H1 (cell line): ENCODE measurements at regions not wholly inside any gene's neighbourhood (a gene's known extent, or its start where the extent isn't known, plus 50 kb on each side); places are given as distances from the start of the nearest gene placed in this dataset.

ENCODE experiments used
- CTCF ChIA-PET: fragments of 300-600 bp; sonication (Branson Sonifier 250); formaldehyde crosslinking; loops from one replicate; lab custom pipeline; 2021; ENCODE audit not compliant: partially characterized antibody; lab: Charles Lee
- POLR2A ChIA-PET: fragments of 300-600 bp; sonication (Branson Sonifier 250); formaldehyde crosslinking; loops from one replicate; lab custom pipeline; 2021; ENCODE audit warnings: inconsistent platforms; ENCODE audit not compliant: partially characterized antibody; lab: Charles Lee
- DNase-seq, 2 experiments: peaks; one replicate each; pipeline versions ENCODE4 v3.0.0 to v3.0.0-alpha.2; 2010 to 2022; ENCODE audit warnings: low spot score in 2 of 2, low read depth in 1 of 2, mixed read lengths in 1 of 2
- FAIRE-seq: peaks from 2 replicates; lab custom pipeline; 2011; peaks lifted over from hg19 to GRCh38; lab: Jason Lieb, UNC
- H2AFZ ChIP-seq: 2 replicates; pipeline ENCODE4 v1.8.1; 2012; ENCODE audit warnings: low read length, inconsistent platforms
- H2AK5ac ChIP-seq: 2 replicates; pipeline ENCODE4 v1.6.1; 2013; ENCODE audit warnings: low read depth, low read length
- H2BK120ac ChIP-seq: replicated peaks from 2 replicates; pipeline ENCODE3; 2013; ENCODE audit warnings: low read depth, low read length, inconsistent platforms
- H2BK12ac ChIP-seq: 2 replicates; pipeline ENCODE4 v1.6.1; 2013; ENCODE audit warnings: low read depth, low read length
- H2BK15ac ChIP-seq: 2 replicates; pipeline ENCODE4 v1.6.1; 2013; ENCODE audit warnings: low read length
- H2BK20ac ChIP-seq: 2 replicates; pipeline ENCODE4 v1.6.1; 2013; ENCODE audit warnings: low read length
- H2BK5ac ChIP-seq: 2 replicates; pipeline ENCODE4 v1.6.1; 2013; ENCODE audit warnings: low read depth, low read length
- H3K14ac ChIP-seq: 2 replicates; pipeline ENCODE4 v1.6.1; 2013; ENCODE audit warnings: inconsistent platforms; ENCODE audit not compliant: insufficient read length
- H3K18ac ChIP-seq: 2 replicates; pipeline ENCODE4 v1.6.1; 2013; ENCODE audit warnings: low read length; ENCODE audit errors: extremely low read depth
- H3K23ac ChIP-seq: 2 replicates; pipeline ENCODE4 v1.6.1; 2013; ENCODE audit warnings: inconsistent platforms; ENCODE audit not compliant: insufficient read length
- H3K23me2 ChIP-seq: 2 replicates; pipeline ENCODE4 v1.6.1; 2013; ENCODE audit warnings: low read depth, low read length
- H3K27ac ChIP-seq: 2 replicates; pipeline ENCODE4 v1.6.1; 2011; ENCODE audit warnings: low read depth, low read length, inconsistent platforms
- H3K27me3 ChIP-seq, 4 experiments: replicated peaks in 1 of 4; 1 replicate in 1 of 4; 2 replicates in 3 of 4; pipeline versions ENCODE4 v1.6.1 to v1.8.1; 2011 to 2013; ENCODE audit warnings: low read length in 3 of 4, mild to moderate bottlenecking in 3 of 4, inconsistent platforms in 2 of 4, mixed read lengths in 2 of 4, moderate library complexity in 1 of 4; ENCODE audit not compliant: control insufficient read depth in 3 of 4, insufficient read depth in 3 of 4; ENCODE audit errors: extremely low read depth in 1 of 4
- H3K36me3 ChIP-seq, 4 experiments: 2 replicates each; pipeline versions ENCODE4 v1.6.1 to v1.8.1; 2011 to 2013; ENCODE audit warnings: mild to moderate bottlenecking in 4 of 4, low read length in 3 of 4, moderate library complexity in 2 of 4, control low read depth in 1 of 4, inconsistent platforms in 1 of 4; ENCODE audit not compliant: insufficient read depth in 4 of 4, control insufficient read depth in 2 of 4
- H3K4ac ChIP-seq: replicated peaks from 2 replicates; pipeline ENCODE3; 2013; ENCODE audit warnings: low read length, low read depth, mixed read lengths, inconsistent platforms; ENCODE audit not compliant: insufficient read length
- H3K4me1 ChIP-seq, 4 experiments: replicated peaks in 1 of 4; 1 replicate in 1 of 4; 2 replicates in 3 of 4; pipeline versions ENCODE4 v1.6.1 to v1.8.1; 2011 to 2013; ENCODE audit warnings: low read length in 3 of 4, inconsistent platforms in 2 of 4, mixed read lengths in 1 of 4; ENCODE audit not compliant: insufficient read depth in 4 of 4, control insufficient read depth in 3 of 4
- H3K4me2 ChIP-seq, 2 experiments: 2 replicates each; pipeline versions ENCODE4 v1.6.1 to v1.8.1; 2011 to 2013; ENCODE audit warnings: low read depth in 2 of 2, low read length in 2 of 2, control low read depth in 1 of 2, inconsistent platforms in 1 of 2, mild to moderate bottlenecking in 1 of 2; ENCODE audit not compliant: insufficient read depth in 1 of 2
- H3K4me3 ChIP-seq, 4 experiments: fragments of 200-600, 300-600 bp in 1 of 4; sonication (generic), shearing (Covaris generic), sonication (Bioruptor Twin) in 1 of 4; 2 replicates each; pipeline versions ENCODE4 v1.5.1 to v1.8.1; 2011 to 2016; ENCODE audit warnings: low read length in 4 of 4, low read depth in 3 of 4, control low read depth in 2 of 4, inconsistent platforms in 2 of 4, mild to moderate bottlenecking in 2 of 4, mixed read lengths in 1 of 4, moderate library complexity in 1 of 4; ENCODE audit not compliant: insufficient read depth in 2 of 4; ENCODE audit errors: extremely low read depth in 1 of 4
- H3K56ac ChIP-seq: replicated peaks from 2 replicates; pipeline ENCODE3; 2013; ENCODE audit warnings: low read depth, mild to moderate bottlenecking, mixed read lengths, low read length, inconsistent platforms; ENCODE audit not compliant: insufficient read length
- H3K79me1 ChIP-seq: 2 replicates; pipeline ENCODE4 v1.6.1; 2013; ENCODE audit warnings: low read depth, low read length, control low read depth
- H3K79me2 ChIP-seq, 2 experiments: 2 replicates each; pipeline versions ENCODE4 v1.6.1 to v1.8.1; 2012 to 2013; ENCODE audit warnings: low read length in 2 of 2, mild to moderate bottlenecking in 2 of 2, inconsistent platforms in 1 of 2; ENCODE audit not compliant: insufficient read depth in 2 of 2, control insufficient read depth in 1 of 2
- H3K9ac ChIP-seq, 4 experiments: replicated peaks in 1 of 4; 1 replicate in 1 of 4; 2 replicates in 3 of 4; pipeline versions ENCODE4 v1.6.1 to v1.8.1; 2011 to 2013; ENCODE audit warnings: low read depth in 3 of 4, low read length in 3 of 4, control low read depth in 2 of 4, mild to moderate bottlenecking in 2 of 4, moderate library complexity in 2 of 4, inconsistent platforms in 1 of 4; ENCODE audit errors: extremely low read depth in 1 of 4
- H3K9me3 ChIP-seq, 2 experiments: 2 replicates each; pipeline versions ENCODE4 v1.6.1 to v1.8.1; 2012 to 2013; ENCODE audit warnings: mild to moderate bottlenecking in 2 of 2, moderate library complexity in 2 of 2, control low read depth in 1 of 2, inconsistent platforms in 1 of 2, low read depth in 1 of 2, low read length in 1 of 2, mixed read lengths in 1 of 2; ENCODE audit not compliant: insufficient read depth in 2 of 2
- H4K20me1 ChIP-seq, 2 experiments: replicated peaks in 1 of 2; 2 replicates each; pipeline versions ENCODE3 to v1.8.1; 2011 to 2013; ENCODE audit warnings: inconsistent platforms in 2 of 2, low read length in 2 of 2, mild to moderate bottlenecking in 1 of 2; ENCODE audit not compliant: insufficient read depth in 2 of 2, control insufficient read depth in 1 of 2
- H4K5ac ChIP-seq: 2 replicates; pipeline ENCODE4 v1.6.1; 2013; ENCODE audit warnings: low read length, low read depth, mixed read lengths, inconsistent platforms; ENCODE audit not compliant: insufficient read length
- H4K8ac ChIP-seq: 2 replicates; pipeline ENCODE4 v1.8.0; 2013; ENCODE audit warnings: mild to moderate bottlenecking, moderate library complexity, low read length, inconsistent platforms; ENCODE audit not compliant: insufficient read depth; ENCODE audit errors: extremely low read depth
- H4K91ac ChIP-seq: replicated peaks from 2 replicates; pipeline ENCODE3; 2013; ENCODE audit warnings: low read length, mixed read lengths, inconsistent platforms; ENCODE audit not compliant: insufficient read length
- FOSL1 ChIP-seq: IDR thresholded peaks from 2 replicates; pipeline ENCODE4 v1.6.1; 2011; ENCODE audit warnings: mild to moderate bottlenecking, low read depth, low read length, moderate library complexity; ENCODE audit not compliant: insufficient read depth
- WGBS, 2 experiments: shearing (Covaris generic) in 1 of 2; methylation state at CpG; one replicate each; pipeline versions ENCODE4 v1.1.6 to v1.1.7; 2013 to 2015; ENCODE audit warnings: low lambda C conversion rate in 2 of 2, mixed read lengths in 2 of 2, inconsistent platforms in 1 of 2, low coverage in 1 of 2, missing lambda C conversion rate in 1 of 2; ENCODE audit not compliant: insufficient replicate concordance in 2 of 2, insufficient coverage in 1 of 2, insufficient read length in 1 of 2; ENCODE audit errors: extremely low coverage in 1 of 2, missing lambda C conversion rate in 1 of 2; 5-methylcytosine and 5-hydroxymethylcytosine counted together

DNA sequence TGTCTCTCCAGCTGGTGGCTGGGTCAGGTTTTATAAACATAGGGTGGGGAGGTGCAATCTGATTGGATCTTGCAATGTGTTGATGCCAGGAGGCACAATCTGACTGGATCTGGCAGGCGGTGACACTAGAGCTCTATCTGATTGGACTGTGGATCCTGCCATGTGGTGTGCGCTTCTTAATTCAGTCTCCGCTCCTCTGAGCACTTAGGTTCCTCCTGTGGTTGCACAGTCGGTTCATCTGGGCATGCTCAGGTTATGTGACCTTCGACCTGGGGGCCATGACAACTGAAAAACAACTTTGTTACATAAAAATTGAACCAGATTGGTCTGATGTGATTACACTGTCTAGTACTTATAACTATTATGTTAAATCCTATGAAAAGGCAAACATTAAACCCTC is 127.1 kb upstream of the SVIL start:
- H3K18ac ChIP-seq: no peak overlapping the region; the same call in 1 of the 2 replicates
- ChIA-PET CTCF (interaction anchor here (1.0 kb wide), 1 partner anchor 96 kb away, joined by 3 read pairs; no protein-coding TSS in a partner anchor), POLR2A (no interaction called here)
- H3K4ac ChIP-seq: no peak overlapping the region
- no peak overlapping the region for H2BK5ac ChIP-seq
- H3K36me3 ChIP-seq: no peaks in the 10 kb centered on the region
- no peak for FAIRE-seq
- H3K9me3 ChIP-seq: no peaks in the 10 kb centered on the region
- no peaks in the 10 kb centered on the region for H4K20me1 ChIP-seq
- H3K23ac ChIP-seq: no peak overlapping the region
- no peak overlapping the region for H3K56ac ChIP-seq
- H2BK12ac ChIP-seq: no peak overlapping the region
- no peak overlapping the region for H3K14ac ChIP-seq
- H4K91ac ChIP-seq: no peak overlapping the region
- H3K79me2 ChIP-seq: no peaks in the 10 kb centered on the region
- H2BK15ac ChIP-seq: no peak overlapping the region
- no peaks in the 10 kb centered on the region for H3K27me3 ChIP-seq
- H3K4me3 ChIP-seq: no peak overlapping the region
- no peak overlapping the region for H3K9ac ChIP-seq
- no peak overlapping the region for H2AK5ac ChIP-seq
- H4K8ac ChIP-seq: no peak overlapping the region
- H4K5ac ChIP-seq: no peak overlapping the region
- H3K27ac ChIP-seq: no peak overlapping the region
- no peak overlapping the region for H2BK120ac ChIP-seq
- H3K23me2 ChIP-seq: no peaks in the 10 kb centered on the region
- H3K4me1 ChIP-seq: no peaks in the 10 kb centered on the region
- no peak overlapping the region for H3K4me2 ChIP-seq
- 85% methylated on average over 5 of the region's 5 CpGs; no CpG with 5 or more reads in 1 of the 2 experiments for WGBS, 2 experiments
- H2BK20ac ChIP-seq: no peak overlapping the region
- no peaks in the 10 kb centered on the region for H3K79me1 ChIP-seq
- DNase-seq: no peak
- 0 out of 2 replicates have a peak overlapping the region, but pooled peaks have one; percentile 29 for H2AFZ ChIP-seq
- TF ChIP-seq FOSL1: no peak
